Caco-2 (cell line): ENCODE measurements at regions not wholly inside any gene's neighbourhood (a gene's known extent, or its start where the extent isn't known, plus 50 kb on each side); places are given as distances from the start of the nearest gene placed in this dataset.

Experiments
- BruUV-seq: library from RNA; stranded (reverse); fragments of 400-500 nt; replicated peaks from 2 replicates; lab custom pipeline; 2021; lab: Mats Ljungman, UMichigan
- CTCF ChIA-PET: fragments of 300-600 bp; sonication (Branson Sonifier 250); formaldehyde crosslinking; loops from one replicate; lab custom pipeline; 2022; ENCODE audit warnings: antibody characterized with exemption; lab: Charles Lee
- POLR2A ChIA-PET: fragments of 300-600 bp; sonication (Branson Sonifier 250); formaldehyde crosslinking; loops from one replicate; lab custom pipeline; 2022; ENCODE audit warnings: antibody characterized with exemption; lab: Charles Lee
- DNase-seq, 2 experiments: peaks; one replicate each; pipeline versions ENCODE4 v3.0.0 to v3.0.0-alpha.2; 2020 to 2022
- H3K27me3 ChIP-seq: replicated peaks from 2 replicates; pipeline ENCODE4 v1.6.0; 2011; ENCODE audit warnings: low read length; ENCODE audit not compliant: control insufficient read depth, insufficient read depth
- H3K36me3 ChIP-seq: 2 replicates; pipeline ENCODE4 v1.5.1; 2011; ENCODE audit warnings: low read length; ENCODE audit not compliant: control insufficient read depth, insufficient read depth
- H3K4me1 ChIP-seq: fragments of 250-450 bp; sonication (Bioruptor Pico); 2 replicates; pipeline ENCODE4 v1.5.1; 2020; ENCODE audit warnings: mild to moderate bottlenecking
- H3K4me3 ChIP-seq: 2 replicates; pipeline ENCODE4 v1.5.1; 2011; ENCODE audit warnings: low read depth, mild to moderate bottlenecking, control low read depth, low read length
- H3K9me3 ChIP-seq: fragments of 250-450 bp; sonication (Bioruptor Pico); 2 replicates; pipeline ENCODE4 v1.5.1; 2020; ENCODE audit warnings: mild to moderate bottlenecking, moderate library complexity
- H3K27ac Mint-ChIP-seq: one replicate; pipeline ENCODE4 v1.8.0; 2022; ENCODE audit warnings: mixed read lengths; ENCODE audit not compliant: unreplicated experiment
- H3K27me3 Mint-ChIP-seq: one replicate; pipeline ENCODE4 v1.8.0; 2022; ENCODE audit warnings: mixed read lengths; ENCODE audit not compliant: insufficient read depth, unreplicated experiment
- H3K36me3 Mint-ChIP-seq: one replicate; pipeline ENCODE4 v1.8.0; 2022; ENCODE audit warnings: mild to moderate bottlenecking, mixed read lengths; ENCODE audit not compliant: insufficient read depth, unreplicated experiment
- H3K4me1 Mint-ChIP-seq: one replicate; pipeline ENCODE4 v1.8.0; 2022; ENCODE audit warnings: low read depth, mixed read lengths; ENCODE audit not compliant: unreplicated experiment
- H3K4me3 Mint-ChIP-seq: one replicate; pipeline ENCODE4 v1.8.0; 2022; ENCODE audit warnings: mild to moderate bottlenecking, moderate library complexity, mixed read lengths; ENCODE audit not compliant: unreplicated experiment
- H3K9me3 Mint-ChIP-seq: one replicate; pipeline ENCODE4 v1.8.0; 2022; ENCODE audit warnings: mixed read lengths; ENCODE audit not compliant: unreplicated experiment
- intact Hi-C: fragments of 100-400 bp; cut with micrococcal nuclease; formaldehyde crosslinking; loops from one replicate; pipeline ENCODE4 v1.10.0; 2022; ENCODE audit not compliant: unreplicated experiment
- TF ChIP-seq, protein P1 (sequence below), 2 experiments: fragments of 200-600 bp in 1 of 2; IDR thresholded peaks; 1 replicate in 1 of 2; 2 replicates in 1 of 2; pipeline versions ENCODE4 v1.5.1 to v1.8.0; 2011 to 2022; ENCODE audit warnings: antibody characterized with exemption in 1 of 2, control low read depth in 1 of 2, inconsistent platforms in 1 of 2, low read depth in 1 of 2, low read length in 1 of 2, mild to moderate bottlenecking in 1 of 2, moderate library complexity in 1 of 2; ENCODE audit not compliant: insufficient read depth in 1 of 2, severe bottlenecking in 1 of 2, unreplicated experiment in 1 of 2

GRCh38 chr5:124088289-124089032 is 576.5 kb downstream of the CSNK1G3 start:
- Histone ChIP-seq H3K4me1 (no peaks in the 10 kb centered on the region), H3K4me3 (no peak overlapping the region), H3K27me3 (no peaks in the 10 kb centered on the region), H3K36me3 (no peaks in the 10 kb centered on the region), H3K9me3 (0 out of 2 replicates have a peak, but pooled peaks cover 2% of the 10 kb centered on the region)
- intact Hi-C loops: no loop called here
- ChIA-PET CTCF (no interaction called here), POLR2A (no interaction called here)
- no peak for DNase-seq
- no peaks in the 10 kb centered on the region for H3K36me3 Mint-ChIP-seq
- H3K9me3 Mint-ChIP-seq: no peaks in the 10 kb centered on the region
- TF ChIP-seq, protein P1, sequence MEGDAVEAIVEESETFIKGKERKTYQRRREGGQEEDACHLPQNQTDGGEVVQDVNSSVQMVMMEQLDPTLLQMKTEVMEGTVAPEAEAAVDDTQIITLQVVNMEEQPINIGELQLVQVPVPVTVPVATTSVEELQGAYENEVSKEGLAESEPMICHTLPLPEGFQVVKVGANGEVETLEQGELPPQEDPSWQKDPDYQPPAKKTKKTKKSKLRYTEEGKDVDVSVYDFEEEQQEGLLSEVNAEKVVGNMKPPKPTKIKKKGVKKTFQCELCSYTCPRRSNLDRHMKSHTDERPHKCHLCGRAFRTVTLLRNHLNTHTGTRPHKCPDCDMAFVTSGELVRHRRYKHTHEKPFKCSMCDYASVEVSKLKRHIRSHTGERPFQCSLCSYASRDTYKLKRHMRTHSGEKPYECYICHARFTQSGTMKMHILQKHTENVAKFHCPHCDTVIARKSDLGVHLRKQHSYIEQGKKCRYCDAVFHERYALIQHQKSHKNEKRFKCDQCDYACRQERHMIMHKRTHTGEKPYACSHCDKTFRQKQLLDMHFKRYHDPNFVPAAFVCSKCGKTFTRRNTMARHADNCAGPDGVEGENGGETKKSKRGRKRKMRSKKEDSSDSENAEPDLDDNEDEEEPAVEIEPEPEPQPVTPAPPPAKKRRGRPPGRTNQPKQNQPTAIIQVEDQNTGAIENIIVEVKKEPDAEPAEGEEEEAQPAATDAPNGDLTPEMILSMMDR (IDR thresholded peaks at IDR 0.05; ENCODE audit: insufficient read depth in 1 of 2, low read depth in 1 of 2, low read length in 1 of 2, severe bottlenecking in 1 of 2, unreplicated experiment in 1 of 2): no peak
- no peaks in the 10 kb centered on the region for H3K27me3 Mint-ChIP-seq
- no peaks in the 10 kb centered on the region for H3K4me1 Mint-ChIP-seq
- no peak overlapping the region for H3K4me3 Mint-ChIP-seq
- H3K27ac Mint-ChIP-seq: no peak overlapping the region
- BruUV-seq: no TSS peak

DNA sequence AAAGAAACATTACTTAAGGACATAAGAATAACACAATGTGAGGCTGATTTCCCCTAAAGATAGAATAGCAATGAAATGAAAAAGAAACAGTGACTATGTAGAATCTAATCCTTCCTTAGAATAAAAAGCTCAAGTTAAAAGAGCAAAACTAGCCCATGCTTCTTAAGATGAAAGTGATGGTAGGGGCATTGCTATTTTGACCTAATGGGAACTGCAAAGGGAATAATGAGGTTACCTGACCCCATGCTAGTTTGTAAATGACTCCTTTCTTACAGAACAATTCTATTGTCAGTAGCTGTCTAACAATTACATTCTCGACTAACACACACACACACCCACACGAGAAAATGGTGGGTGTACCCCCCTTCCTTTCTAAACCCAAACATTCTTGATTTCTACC is 575.8 kb downstream of the CSNK1G3 start:
- Histone ChIP-seq H3K36me3 (no peaks in the 10 kb centered on the region), H3K4me1 (no peaks in the 10 kb centered on the region), H3K4me3 (no peak overlapping the region), H3K9me3 (no peaks in the 10 kb centered on the region), H3K27me3 (no peaks in the 10 kb centered on the region)
- no peaks in the 10 kb centered on the region for H3K9me3 Mint-ChIP-seq
- no peaks in the 10 kb centered on the region for H3K27me3 Mint-ChIP-seq
- TF ChIP-seq, protein P1 (IDR thresholded peaks at IDR 0.05; ENCODE audit: insufficient read depth in 1 of 2, low read depth in 1 of 2, low read length in 1 of 2, severe bottlenecking in 1 of 2, unreplicated experiment in 1 of 2): no peak
- intact Hi-C loops: no loop called here
- no peak overlapping the region for H3K4me3 Mint-ChIP-seq
- DNase-seq: no peak
- ChIA-PET POLR2A (no interaction called here), CTCF (no interaction called here)
- no TSS peak for BruUV-seq
- H3K4me1 Mint-ChIP-seq: no peaks in the 10 kb centered on the region
- no peak overlapping the region for H3K27ac Mint-ChIP-seq
- H3K36me3 Mint-ChIP-seq: no peaks in the 10 kb centered on the region

GRCh38 chr5:124080256-124080655 is 568.3 kb downstream of the CSNK1G3 start:
- H3K4me1 Mint-ChIP-seq: peaks cover 5% of the 10 kb centered on the region
- Histone ChIP-seq H3K9me3 (no peaks in the 10 kb centered on the region), H3K27me3 (no peaks in the 10 kb centered on the region), H3K4me3 (no peak overlapping the region), H3K4me1 (no peaks in the 10 kb centered on the region), H3K36me3 (no peaks in the 10 kb centered on the region)
- no peak overlapping the region for H3K4me3 Mint-ChIP-seq
- no TSS peak for BruUV-seq
- H3K27ac Mint-ChIP-seq: no peak overlapping the region
- DNase-seq: no peak
- TF ChIP-seq, protein P1 (IDR thresholded peaks at IDR 0.05; ENCODE audit: insufficient read depth in 1 of 2, low read depth in 1 of 2, low read length in 1 of 2, severe bottlenecking in 1 of 2, unreplicated experiment in 1 of 2): no peak
- H3K36me3 Mint-ChIP-seq: no peaks in the 10 kb centered on the region
- H3K9me3 Mint-ChIP-seq: no peaks in the 10 kb centered on the region
- intact Hi-C loops: no loop called here
- H3K27me3 Mint-ChIP-seq: peaks cover 4% of the 10 kb centered on the region
- POLR2A ChIA-PET: no interaction called here
- CTCF ChIA-PET: no interaction called here
